ENCODE measurements at regions not wholly inside any gene's neighbourhood (a gene's known extent, or its start where the extent isn't known, plus 50 kb on each side); places are given as distances from the start of the nearest gene placed in this dataset.

- TF ChIP-seq CTCF (IDR thresholded peaks at IDR 0.05) (no peak), POLR2AphosphoS5 (IDR thresholded peaks at IDR 0.05) (no peak), POLR2A (IDR thresholded peaks at IDR 0.05) (no peak), EP300 (IDR thresholded peaks at IDR 0.05) (no peak)
Observed at GRCh38 chr2:175449616-175450015, 268.1 kb upstream of the ATP5MC3 start.
